ENCODE measurements at regions not wholly inside any gene's neighbourhood (a gene's known extent, or its start where the extent isn't known, plus 50 kb on each side); places are given as distances from the start of the nearest gene placed in this dataset.
"Not testable (repeated sequence)": the region's sequence is repeated elsewhere in the genome, so short reads cannot be mapped to it uniquely, and the experiment has no call there.

DNA sequence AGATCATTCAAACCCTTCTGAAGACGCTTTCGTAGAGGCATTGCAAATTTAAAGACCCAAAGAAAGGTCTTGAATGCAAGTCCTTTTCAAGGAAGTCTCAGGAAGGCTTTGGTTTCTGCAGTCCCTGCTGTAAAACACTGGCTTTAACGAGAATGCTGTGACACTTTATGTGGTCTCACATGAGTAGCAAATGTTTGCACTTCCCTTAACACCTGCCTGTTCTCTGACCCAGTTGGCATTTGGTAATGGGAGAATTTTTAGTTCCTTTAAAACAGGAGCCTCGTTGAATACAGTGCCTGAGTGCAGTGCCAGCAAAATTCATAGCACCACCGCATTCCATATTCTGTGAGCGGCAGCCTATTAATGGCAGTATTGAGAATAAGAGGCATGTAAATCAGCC, 330.5 kb upstream of the PRKX start:
- H3K9me3 Mint-ChIP-seq, result peaks cover 0 to 5% of the 10 kb centered on the region in 2 donors
- H3K27ac Mint-ChIP-seq, result no peak overlapping the region
- DNase-seq (ENCODE audit: low spot score in 2 of 2) (no peak), ATAC-seq (no peak)
- H3K36me3 Mint-ChIP-seq, result no peaks in the 10 kb centered on the region

DNA sequence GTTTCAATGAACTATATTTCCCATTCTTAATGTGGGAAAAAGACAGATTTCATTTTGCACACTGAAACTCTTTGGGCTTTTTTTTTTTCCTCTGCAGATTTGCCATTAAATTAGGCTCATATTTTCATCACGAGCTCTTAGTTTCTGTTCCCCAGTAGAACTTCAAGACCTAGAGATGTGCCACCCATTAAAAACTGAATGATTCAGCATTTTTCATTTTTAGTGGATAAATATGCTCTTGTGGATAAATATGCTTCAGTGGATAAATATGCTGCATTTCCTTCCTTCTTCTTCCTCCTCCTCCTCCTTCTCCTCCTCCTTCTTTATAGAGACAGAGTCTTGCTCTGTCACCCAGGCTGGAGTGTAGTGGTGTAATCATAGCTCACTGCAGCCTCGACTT, 322.4 kb upstream of the PRKX start:
- no peaks in the 10 kb centered on the region for H3K36me3 Mint-ChIP-seq
- H3K9me3 Mint-ChIP-seq, result peaks cover 0 to 8% of the 10 kb centered on the region in 2 donors
- H3K27ac Mint-ChIP-seq, result no peak overlapping the region
- ATAC-seq (no peak), DNase-seq (ENCODE audit: low spot score in 2 of 2) (no peak)

DNA sequence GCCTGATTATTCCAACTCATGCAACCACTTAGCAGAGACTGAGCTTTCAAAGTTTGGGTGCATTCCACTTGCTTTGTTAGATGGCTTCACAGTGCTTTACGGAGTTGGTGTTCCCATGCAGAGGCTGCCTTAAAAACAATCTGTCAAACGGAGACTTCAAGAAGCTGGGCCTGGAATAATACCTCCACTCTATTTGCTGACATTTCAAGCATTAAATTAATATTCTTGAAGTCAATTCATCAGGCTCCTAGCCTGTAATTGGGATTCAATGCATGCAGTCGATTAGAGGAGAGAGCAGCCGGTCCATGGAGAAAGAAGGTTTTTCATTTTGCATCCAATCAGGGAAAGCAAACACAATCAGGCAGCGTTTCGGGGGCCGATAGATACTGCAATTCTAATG, 314.7 kb upstream of the PRKX start:
- ATAC-seq (no peak), DNase-seq (ENCODE audit: low spot score in 2 of 2) (no peak)
- no peaks in the 10 kb centered on the region for H3K36me3 Mint-ChIP-seq

DNA sequence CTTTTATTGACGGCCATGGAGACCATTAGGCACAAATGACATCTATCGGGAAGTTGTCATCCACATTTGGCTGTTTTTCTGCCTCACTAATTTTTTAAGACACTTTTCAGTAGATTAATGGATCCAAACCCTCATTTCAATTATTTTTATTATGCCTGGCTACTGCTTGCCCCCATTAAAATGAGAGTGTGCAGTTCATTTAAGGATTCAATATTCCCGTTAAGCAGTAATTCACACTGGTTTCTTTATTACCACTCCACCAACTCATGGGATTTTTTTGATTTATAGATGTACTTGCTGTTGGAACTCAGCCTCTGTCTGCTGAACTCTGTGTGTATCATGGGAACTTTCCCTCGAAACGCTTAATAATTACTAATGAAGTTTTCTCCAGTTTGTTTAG, 291.8 kb upstream of the PRKX start:
- no peak overlapping the region for H3K27ac Mint-ChIP-seq
- no peak for ATAC-seq

More for the DNA sequence above, 314.7 kb upstream of the PRKX start:
- Mint-ChIP-seq H3K9me3 (no peaks in the 10 kb centered on the region), H3K27ac (no peak overlapping the region)

DNA sequence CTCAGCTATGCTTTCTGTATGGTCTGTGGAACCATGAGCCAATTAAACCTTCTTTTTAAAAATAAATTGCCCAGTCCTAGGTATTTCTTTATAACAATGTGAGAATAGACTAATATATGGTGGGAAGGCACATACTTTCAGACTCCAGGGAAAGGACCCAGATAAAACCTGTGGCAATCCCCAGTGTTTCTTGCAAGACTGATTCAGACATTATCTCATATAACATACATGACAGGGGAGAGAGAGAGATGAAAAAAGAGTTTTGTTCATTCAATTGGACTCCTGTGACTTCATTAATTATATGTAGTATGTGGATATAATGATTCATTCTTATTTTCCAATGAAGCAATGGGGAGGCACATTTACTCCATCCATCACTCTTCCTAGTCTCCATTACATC, 291.4 kb upstream of the PRKX start:
- Mint-ChIP-seq H3K36me3 (no peaks in the 10 kb centered on the region), H3K27ac (no peak overlapping the region), H3K9me3 (no peaks in the 10 kb centered on the region)
- DNase-seq (ENCODE audit: low spot score in 2 of 2), result no peak
- no peak for ATAC-seq

More for the DNA sequence above, 291.8 kb upstream of the PRKX start:
- H3K9me3 Mint-ChIP-seq, result no peaks in the 10 kb centered on the region
- H3K36me3 Mint-ChIP-seq, result no peaks in the 10 kb centered on the region
- DNase-seq (ENCODE audit: low spot score in 2 of 2), result no peak

DNA sequence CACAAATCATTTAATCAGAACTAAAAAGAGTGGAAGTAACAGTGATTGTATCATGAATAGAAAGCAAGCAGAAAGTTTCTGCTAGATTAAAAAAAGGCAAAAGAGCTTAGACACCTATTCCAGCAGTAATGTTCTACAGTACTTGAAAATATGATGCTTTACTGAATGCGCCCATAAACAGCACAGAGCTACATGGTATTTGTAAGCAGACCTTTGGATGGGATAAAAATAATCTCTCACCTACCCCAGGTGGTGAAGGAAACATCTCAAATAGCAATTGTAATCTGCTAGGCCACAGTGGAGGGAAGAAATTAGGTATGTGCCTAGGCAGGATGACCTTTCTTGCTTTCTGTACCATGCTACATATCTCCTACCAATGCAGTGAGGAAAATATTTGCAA, 280.9 kb upstream of the PRKX start:
- ATAC-seq, result peak in 1 of 2 donors; percentile 63
- H3K36me3 Mint-ChIP-seq, result no peaks in the 10 kb centered on the region
- no peaks in the 10 kb centered on the region for H3K9me3 Mint-ChIP-seq
- H3K27ac Mint-ChIP-seq, result no peak overlapping the region
- no peak for DNase-seq (ENCODE audit: low spot score in 2 of 2)

DNA sequence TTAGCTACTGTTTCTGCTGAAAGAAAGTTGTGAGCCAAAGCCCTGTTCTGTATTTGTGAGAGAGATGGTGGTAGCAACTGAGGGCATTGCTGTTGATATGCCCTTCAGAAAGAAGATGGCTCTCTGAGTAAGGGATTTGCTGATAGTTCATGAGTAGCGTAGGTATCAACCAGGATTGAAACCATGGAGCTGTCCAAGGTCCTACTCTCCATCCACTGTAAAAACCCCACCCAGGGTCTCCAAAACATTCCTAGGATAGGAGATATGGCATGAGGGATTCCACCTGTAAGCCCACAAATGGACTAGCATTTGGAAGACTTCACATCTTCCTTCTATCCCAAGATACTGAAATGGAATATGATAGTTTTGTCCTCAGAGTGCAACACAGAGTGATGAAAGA, 277.1 kb upstream of the PRKX start:
- no peak for DNase-seq (ENCODE audit: low spot score in 2 of 2)
- no peak for ATAC-seq
- no peaks in the 10 kb centered on the region for H3K36me3 Mint-ChIP-seq
- H3K9me3 Mint-ChIP-seq, result no peaks in the 10 kb centered on the region
- no peak overlapping the region for H3K27ac Mint-ChIP-seq

DNA sequence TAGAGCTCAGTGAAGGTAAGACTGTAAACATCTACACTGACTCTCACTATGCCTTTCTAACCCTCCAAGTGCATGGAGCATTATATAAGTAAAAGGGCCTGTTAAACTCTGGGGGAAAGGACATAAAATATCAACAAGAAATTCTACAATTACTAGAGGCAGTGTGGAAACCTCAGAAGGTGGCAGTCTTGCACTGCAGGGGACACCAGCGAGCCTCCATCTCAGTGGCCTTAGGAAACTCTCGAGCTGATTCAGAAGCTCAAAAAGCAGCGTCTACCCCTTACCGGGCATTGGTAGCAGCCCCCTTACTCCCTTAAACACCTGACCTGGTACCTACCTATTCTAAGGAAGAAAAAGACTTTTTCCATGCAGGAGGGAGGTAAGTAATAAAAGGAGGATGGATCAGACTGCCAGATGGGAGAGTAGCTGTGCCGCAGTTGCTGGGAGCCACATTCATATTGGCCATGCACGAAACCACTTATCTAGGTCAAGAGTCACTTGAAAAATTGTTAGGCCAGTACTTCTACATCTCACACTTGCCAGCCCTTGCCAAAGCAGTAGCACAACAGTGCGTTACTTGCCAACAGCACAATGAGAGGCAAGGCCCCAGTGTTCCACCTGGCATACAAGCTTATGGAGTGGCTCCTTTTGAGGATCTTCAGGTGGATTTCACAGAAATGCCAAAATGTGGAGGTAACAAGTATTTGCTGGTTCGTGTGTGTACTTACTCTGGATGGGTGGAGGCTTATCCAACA, 258.8 kb upstream of the PRKX start:
- ATAC-seq; DNase-seq (ENCODE audit: low spot score in 2 of 2); H3K9me3 Mint-ChIP-seq; H3K36me3 Mint-ChIP-seq; H3K27ac Mint-ChIP-seq: not testable (repeated sequence)

DNA sequence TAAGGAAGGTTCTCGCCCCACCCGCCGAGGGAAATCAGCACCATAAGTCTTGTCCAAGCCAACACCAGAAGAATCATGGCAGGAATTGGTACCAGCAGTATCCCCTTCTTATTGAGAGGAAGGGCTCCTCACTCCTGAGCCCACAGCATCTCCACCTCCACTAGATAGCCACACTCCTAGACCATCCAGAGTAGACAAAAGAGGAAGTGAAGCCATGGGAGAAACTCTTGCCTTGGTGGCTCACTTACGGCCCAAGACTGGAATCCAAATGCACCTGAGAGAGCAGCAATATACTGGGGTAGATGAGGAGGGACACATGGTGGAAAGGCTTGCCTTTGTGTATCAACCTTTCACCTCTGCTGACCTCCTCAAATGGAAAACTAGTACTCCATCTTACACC, 255.3 kb upstream of the PRKX start:
- Mint-ChIP-seq H3K27ac (no peak overlapping the region), H3K9me3 (no peaks in the 10 kb centered on the region), H3K36me3 (no peaks in the 10 kb centered on the region)
- DNase-seq (ENCODE audit: low spot score in 2 of 2) (no peak), ATAC-seq (no peak)

DNA sequence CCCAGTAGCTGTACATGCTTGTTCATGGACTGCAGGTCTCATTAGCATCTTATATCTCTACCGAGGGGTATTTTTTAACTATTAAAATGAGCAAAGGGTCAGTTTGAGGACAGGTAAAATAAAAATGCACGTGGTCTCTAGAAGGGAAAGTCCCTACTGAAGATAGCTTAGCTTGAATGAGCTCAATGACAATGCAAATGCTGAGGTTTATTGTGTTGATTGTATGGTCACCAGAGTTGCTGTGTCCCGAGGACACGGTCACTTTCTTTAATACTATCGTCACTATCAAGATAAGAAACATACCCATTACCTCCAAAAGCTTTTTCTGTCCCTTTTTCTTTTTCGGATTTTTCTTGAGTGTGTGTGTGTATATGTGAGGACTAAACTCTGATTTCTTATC, 250.5 kb upstream of the PRKX start:
- Mint-ChIP-seq H3K36me3 (no peaks in the 10 kb centered on the region), H3K27ac (no peak overlapping the region), H3K9me3 (no peaks in the 10 kb centered on the region)
- ATAC-seq (no peak), DNase-seq (ENCODE audit: low spot score in 2 of 2) (no peak)

DNA sequence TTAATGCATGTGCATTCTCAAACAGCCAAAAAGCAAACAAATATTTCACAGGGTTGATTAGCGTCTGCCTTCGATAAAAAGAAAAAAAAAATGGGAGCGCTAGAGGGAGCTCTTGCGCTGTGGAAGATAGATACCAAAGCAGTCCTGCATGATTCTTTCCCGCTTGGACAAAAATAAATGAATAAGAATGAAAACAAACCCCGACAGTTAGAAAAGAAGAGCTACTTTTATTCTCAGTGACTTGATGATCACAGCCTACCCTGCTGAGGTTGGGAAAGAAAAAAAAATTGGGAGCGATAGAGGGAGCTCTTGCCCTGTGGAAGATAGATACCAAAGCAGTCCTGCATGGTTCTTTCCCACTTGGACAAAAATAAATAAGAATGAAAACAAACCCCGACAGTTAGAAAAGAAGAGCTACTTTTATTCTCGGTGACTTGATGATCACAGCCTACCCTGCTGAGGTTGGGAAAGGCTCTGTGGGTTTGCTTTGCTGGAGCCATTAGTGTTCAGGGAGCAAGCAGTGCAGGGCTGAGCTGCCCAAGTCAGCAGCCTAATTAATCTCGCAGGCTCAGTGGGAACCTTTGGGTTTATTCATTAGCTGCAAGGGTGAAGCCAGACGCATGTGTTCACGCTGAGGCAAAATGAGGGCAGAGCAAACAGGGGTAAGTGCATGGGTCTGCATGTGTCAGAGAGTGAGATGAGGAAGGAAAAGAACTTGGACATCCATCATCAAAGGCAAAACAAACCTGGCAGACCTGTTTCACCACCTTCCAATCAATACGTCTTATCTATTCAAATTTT, 249.3 kb upstream of the PRKX start:
- no peak overlapping the region for H3K27ac Mint-ChIP-seq
- no peaks in the 10 kb centered on the region for H3K9me3 Mint-ChIP-seq
- no peaks in the 10 kb centered on the region for H3K36me3 Mint-ChIP-seq
- ATAC-seq (no peak), DNase-seq (ENCODE audit: low spot score in 2 of 2) (peak in 1 of 2 donors; percentile 3)

DNA sequence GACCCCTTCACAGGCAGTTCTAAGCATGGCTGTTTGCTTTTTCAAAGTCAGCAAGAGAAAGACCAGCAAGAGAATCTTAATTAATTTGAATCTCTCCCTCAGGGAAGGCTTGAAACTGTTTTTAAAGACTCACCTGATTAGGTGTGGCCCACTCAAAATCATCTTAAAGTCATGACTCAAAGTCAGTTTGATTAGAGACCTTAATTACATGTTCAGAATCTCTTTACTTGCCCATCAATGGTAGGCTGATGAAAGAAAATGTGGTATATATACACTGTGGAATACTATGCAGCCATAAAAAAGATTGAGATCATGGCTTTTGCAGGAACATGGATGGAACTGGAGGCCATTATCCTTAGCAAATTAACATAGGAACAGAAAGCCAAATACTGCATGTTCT, 247.5 kb upstream of the PRKX start:
- H3K27ac Mint-ChIP-seq, result no peak overlapping the region
- H3K9me3 Mint-ChIP-seq, result no peaks in the 10 kb centered on the region
- ATAC-seq, result no peak
- no peak for DNase-seq (ENCODE audit: low spot score in 2 of 2)
- no peaks in the 10 kb centered on the region for H3K36me3 Mint-ChIP-seq

DNA sequence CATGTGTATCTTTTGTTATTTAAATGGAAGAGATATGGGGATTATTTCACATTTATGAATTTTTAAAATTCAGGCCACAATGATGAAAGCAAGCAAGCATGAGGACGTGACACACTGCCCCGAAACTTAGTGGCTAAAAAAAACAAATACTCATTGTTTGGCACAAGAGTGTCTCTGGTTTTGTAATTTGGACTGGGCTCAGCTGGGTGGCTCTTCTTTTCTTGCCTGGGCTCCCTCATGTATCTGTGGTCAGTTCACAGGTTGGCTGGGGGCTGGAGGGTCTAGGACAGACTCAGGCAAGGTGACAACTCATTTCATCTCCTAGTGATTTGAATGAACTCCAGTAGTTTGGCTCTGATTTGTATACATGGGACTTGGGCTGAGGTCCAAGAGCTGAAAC, 238.4 kb upstream of the PRKX start:
- H3K9me3 Mint-ChIP-seq, result peaks cover 0 to 4% of the 10 kb centered on the region in 2 donors
- DNase-seq (ENCODE audit: low spot score in 2 of 2), result no peak
- no peak overlapping the region for H3K27ac Mint-ChIP-seq
- ATAC-seq, result no peak
- peaks cover 0 to 5% of the 10 kb centered on the region in 2 donors for H3K36me3 Mint-ChIP-seq

DNA sequence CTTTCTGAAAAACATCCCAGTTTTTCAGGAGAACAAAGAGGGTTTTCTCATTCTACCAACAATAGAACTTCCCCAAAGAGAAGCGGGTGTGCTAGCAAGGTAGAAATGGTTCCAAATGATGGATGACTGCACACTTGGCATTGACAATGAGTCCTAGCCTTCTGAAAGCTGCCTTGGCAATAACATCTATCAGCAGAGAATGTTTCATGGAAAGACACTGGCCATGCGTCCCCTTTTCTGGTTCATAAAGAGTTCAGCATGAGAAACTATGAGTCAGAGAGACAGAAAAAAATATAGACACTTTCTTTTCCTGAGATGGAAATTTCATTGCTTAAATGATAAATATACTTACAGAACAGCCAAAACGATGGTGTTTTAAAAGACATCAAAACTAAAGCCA, 236.9 kb upstream of the PRKX start:
- ATAC-seq, result no peak
- no peak overlapping the region for H3K27ac Mint-ChIP-seq
- H3K36me3 Mint-ChIP-seq, result peaks cover 0 to 5% of the 10 kb centered on the region in 2 donors
- peaks cover 0 to 4% of the 10 kb centered on the region in 2 donors for H3K9me3 Mint-ChIP-seq
- no peak for DNase-seq (ENCODE audit: low spot score in 2 of 2)

DNA sequence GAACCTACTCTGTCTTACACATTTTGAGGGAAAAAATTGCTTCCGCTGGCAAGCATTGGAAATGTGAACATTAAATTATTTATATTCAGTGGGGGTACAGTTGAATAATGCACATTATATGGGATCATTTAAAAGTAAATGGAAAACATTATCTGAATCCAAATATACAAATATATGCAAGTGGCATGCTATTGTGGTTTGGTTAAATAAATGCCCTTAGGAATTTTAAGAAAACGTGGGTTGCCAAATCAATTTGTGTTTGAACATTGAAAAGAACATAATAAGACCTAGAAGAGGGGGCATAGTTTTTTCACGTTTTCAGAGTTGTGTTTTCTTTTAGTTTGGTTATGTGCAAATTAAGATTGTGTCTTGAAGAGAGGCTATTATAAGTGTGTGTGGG, 230.5 kb upstream of the PRKX start:
- no peak for DNase-seq (ENCODE audit: low spot score in 2 of 2)
- Mint-ChIP-seq H3K36me3 (peaks cover 0 to 4% of the 10 kb centered on the region in 2 donors), H3K9me3 (no peaks in the 10 kb centered on the region), H3K27ac (no peak overlapping the region)
- no peak for ATAC-seq

DNA sequence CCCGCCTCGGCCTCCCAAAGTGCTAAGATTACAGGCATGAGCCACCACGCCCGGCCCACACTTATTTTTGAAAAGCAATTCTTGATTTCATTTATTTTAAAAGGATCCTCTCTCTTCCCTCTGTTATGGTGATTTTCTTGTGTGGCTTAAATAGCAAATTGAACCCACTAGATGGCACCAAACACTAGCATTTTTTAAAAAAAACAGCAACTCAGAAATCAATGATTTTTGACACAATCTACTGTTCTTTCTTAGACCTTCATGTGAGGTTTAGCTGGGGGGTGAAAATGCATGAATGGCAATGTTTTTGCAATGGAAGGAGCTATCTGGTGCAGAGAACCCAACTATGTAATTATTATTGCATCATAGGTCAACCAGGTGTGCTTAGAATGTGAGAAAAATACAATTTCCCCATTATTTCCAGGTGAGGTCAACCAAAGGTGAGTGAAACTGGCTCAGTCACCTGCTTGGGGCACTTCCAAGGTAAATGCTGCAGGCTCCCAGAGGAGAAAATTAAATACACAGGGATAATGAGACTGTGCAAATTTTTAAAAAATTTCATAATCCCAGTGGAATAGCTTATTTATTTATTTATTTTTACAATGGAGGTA, 226.7 kb upstream of the PRKX start:
- H3K9me3 Mint-ChIP-seq, result no peaks in the 10 kb centered on the region
- H3K27ac Mint-ChIP-seq, result no peak overlapping the region
- peaks cover 0 to 4% of the 10 kb centered on the region in 2 donors for H3K36me3 Mint-ChIP-seq
- DNase-seq (ENCODE audit: low spot score in 2 of 2) (no peak), ATAC-seq (no peak)

DNA sequence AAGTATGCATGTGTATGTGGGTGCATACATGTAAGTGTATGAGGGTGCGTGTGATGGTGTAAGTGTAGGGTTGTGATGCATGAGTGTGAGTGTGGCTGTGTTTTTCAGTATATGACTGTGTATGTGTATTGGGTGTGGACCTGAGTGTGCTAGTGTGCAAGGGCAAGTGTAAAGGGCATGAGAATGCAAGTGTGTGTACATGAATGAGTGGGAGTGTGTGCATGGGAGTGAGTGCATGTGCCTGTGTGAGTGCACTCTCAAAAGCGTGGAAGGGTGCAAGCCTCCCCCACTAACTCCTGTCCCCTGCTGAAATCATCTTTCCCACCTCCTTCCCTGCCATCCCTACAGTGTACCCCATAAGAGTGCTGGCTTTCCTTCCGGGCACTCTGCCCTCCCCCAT, 225.1 kb upstream of the PRKX start:
- ATAC-seq (no peak), DNase-seq (ENCODE audit: low spot score in 2 of 2) (no peak)
- Mint-ChIP-seq H3K27ac (no peak overlapping the region), H3K36me3 (peaks cover 0 to 4% of the 10 kb centered on the region in 2 donors), H3K9me3 (no peaks in the 10 kb centered on the region)
